HG02981 (cell line): ENCODE measurements at regions not wholly inside any gene's neighbourhood (a gene's known extent, or its start where the extent isn't known, plus 50 kb on each side); places are given as distances from the start of the nearest gene placed in this dataset.

Experiments
- ATAC-seq: cut with Tn5 transposase; IDR thresholded peaks from one replicate; pipeline ENCODE4 v1.9.1; 2021; ENCODE audit warnings: mild to moderate bottlenecking, moderate library complexity; ENCODE audit not compliant: unreplicated experiment

DNA sequence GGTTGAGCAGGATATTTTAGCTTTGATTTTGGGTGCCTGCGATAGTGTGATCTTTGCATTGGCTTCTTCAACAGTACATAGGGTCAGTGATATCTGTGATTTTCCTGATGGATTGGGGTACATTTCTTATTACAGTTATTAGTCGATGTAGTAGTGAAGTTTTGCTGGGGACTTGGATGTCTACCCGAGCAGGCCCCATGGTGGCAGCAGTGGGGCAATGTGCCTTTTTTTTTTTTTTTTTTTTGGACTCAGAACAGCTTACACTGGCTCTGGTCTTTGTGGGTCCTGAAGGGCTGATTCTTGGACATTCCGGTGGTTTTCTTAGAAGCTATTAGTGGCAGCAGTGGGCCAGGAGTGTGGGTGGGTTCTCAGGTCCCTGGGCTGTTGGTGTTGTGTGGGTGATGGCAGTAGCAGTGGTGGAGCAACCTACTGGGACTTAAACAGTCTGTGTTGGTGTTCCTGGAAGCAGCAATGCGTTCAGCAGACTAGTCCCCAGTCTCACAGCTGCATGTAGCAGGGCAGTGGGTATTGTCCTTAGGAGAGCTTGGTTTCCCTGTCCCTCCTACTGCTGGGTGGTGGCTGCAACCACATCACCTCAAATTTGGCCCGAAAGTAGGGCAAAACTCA is 53.7 kb upstream of the SLC4A10 start:
- no peak for ATAC-seq

DNA sequence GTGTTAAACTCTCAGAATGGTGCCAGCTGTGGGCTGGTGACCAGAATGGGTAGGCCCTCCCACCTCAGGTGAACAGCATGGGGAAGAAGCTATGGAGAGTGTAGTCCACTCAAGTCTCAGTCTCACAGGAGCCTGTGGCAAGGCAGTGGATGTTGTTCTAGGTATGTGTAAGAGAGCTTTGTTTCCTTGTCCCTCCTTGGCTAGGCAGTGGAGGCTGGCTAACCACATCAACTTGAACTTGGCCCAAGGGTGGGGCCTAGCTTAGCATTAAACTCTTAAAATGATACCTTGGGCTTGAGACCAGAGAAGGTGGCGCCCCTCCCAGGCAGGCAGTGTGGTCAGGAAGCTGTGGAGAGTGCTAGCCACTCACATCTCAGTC is 53.2 kb upstream of the SLC4A10 start:
- ATAC-seq = no peak
